ENCODE measurements at regions not wholly inside any gene's neighbourhood (a gene's known extent, or its start where the extent isn't known, plus 50 kb on each side); places are given as distances from the start of the nearest gene placed in this dataset.

- no peak overlapping the region for H3K4me3 ChIP-seq
- TF ChIP-seq, protein P1, sequence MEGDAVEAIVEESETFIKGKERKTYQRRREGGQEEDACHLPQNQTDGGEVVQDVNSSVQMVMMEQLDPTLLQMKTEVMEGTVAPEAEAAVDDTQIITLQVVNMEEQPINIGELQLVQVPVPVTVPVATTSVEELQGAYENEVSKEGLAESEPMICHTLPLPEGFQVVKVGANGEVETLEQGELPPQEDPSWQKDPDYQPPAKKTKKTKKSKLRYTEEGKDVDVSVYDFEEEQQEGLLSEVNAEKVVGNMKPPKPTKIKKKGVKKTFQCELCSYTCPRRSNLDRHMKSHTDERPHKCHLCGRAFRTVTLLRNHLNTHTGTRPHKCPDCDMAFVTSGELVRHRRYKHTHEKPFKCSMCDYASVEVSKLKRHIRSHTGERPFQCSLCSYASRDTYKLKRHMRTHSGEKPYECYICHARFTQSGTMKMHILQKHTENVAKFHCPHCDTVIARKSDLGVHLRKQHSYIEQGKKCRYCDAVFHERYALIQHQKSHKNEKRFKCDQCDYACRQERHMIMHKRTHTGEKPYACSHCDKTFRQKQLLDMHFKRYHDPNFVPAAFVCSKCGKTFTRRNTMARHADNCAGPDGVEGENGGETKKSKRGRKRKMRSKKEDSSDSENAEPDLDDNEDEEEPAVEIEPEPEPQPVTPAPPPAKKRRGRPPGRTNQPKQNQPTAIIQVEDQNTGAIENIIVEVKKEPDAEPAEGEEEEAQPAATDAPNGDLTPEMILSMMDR (IDR thresholded peaks at IDR 0.05) = no peak
- TF ChIP-seq POLR2A (IDR thresholded peaks at IDR 0.05) = no peak
- 67% methylated on average over 4 of the region's 7 CpGs for WGBS (ENCODE audit: insufficient coverage, low coverage, low lambda C conversion rate, missing lambda C conversion rate)
- no peak for DNase-seq
- no peaks in the 10 kb centered on the region for H3K27me3 ChIP-seq
- intact Hi-C loops (cut with DNase I) = no loop called here
- H3K9me3 ChIP-seq = no peaks in the 10 kb centered on the region
- ATAC-seq = peak; percentile 32 to 71 (median 56)
- H3K27ac ChIP-seq = no peak overlapping the region
- H3K4me1 ChIP-seq = peaks cover 0 to 7% (median 0%) of the 10 kb centered on the region in 4 donors
- no peaks in the 10 kb centered on the region for H3K36me3 ChIP-seq
These were observed 87.1 kb downstream of the CYP26A1 start for GRCh38 chr10:93160829-93161228.

GRCh38 chr10:93165367-93165766 lies 91.7 kb downstream of the CYP26A1 start:
- H3K27me3 ChIP-seq = no peaks in the 10 kb centered on the region
- peak overlapping the region in 1 of 3 donors; percentile 30 for H3K27ac ChIP-seq
- intact Hi-C loops (cut with DNase I) = no loop called here
- H3K4me1 ChIP-seq = peaks cover 0 to 16% (median 3%) of the 10 kb centered on the region in 4 donors
- H3K36me3 ChIP-seq = no peaks in the 10 kb centered on the region
- no peaks in the 10 kb centered on the region for H3K9me3 ChIP-seq
- no peak for ATAC-seq
- H3K4me3 ChIP-seq = no peak overlapping the region
- WGBS (ENCODE audit: insufficient coverage, low coverage, low lambda C conversion rate, missing lambda C conversion rate) = 90% methylated on average over 3 of the region's 4 CpGs
- TF ChIP-seq POLR2A (IDR thresholded peaks at IDR 0.05) = no peak
- TF ChIP-seq, protein P1 (IDR thresholded peaks at IDR 0.05) = no peak
- no peak for DNase-seq

DNA sequence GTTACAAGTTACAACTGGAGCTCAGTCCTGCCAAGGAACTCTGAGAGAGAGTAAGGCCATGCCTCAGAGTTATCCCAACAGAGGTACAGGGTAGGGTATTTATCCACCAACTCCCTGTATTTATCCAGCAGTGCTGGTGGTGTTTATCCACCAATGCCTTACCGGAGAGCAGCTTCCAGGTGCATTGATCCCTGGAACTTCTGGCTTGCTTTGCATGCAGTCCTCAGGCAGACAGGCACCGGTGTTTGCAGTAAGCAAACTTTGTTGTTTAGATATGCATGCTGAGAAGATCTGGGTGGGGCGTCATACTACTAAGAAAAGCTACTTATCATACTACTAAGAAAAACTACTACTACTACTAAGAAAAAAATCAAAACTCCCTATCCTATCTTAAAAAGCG lies 92.4 kb downstream of the CYP26A1 start:
- Histone ChIP-seq H3K36me3 (no peaks in the 10 kb centered on the region), H3K9me3 (no peaks in the 10 kb centered on the region), H3K4me3 (no peak overlapping the region), H3K27ac (peak overlapping the region in 1 of 3 donors; percentile 30), H3K27me3 (no peaks in the 10 kb centered on the region), H3K4me1 (peaks cover 0 to 16% (median 3%) of the 10 kb centered on the region in 4 donors)
- 20% methylated on average over 4 of the region's 4 CpGs for WGBS (ENCODE audit: insufficient coverage, low coverage, low lambda C conversion rate, missing lambda C conversion rate)
- TF ChIP-seq POLR2A (IDR thresholded peaks at IDR 0.05) = no peak
- TF ChIP-seq, protein P1 (IDR thresholded peaks at IDR 0.05) = no peak
- peak; percentile 97 to 100 (median 99) for ATAC-seq
- peak; percentile 50 to 75 (median 62) for DNase-seq
- intact Hi-C loops (cut with DNase I) = no loop called here

GRCh38 chr10:93171837-93172236 lies 98.1 kb downstream of the CYP26A1 start:
- ATAC-seq = no peak

More at GRCh38 chr10:93171837-93172236, 98.1 kb downstream of the CYP26A1 start:
- Histone ChIP-seq H3K27ac (no peak overlapping the region), H3K27me3 (no peaks in the 10 kb centered on the region), H3K4me3 (no peak overlapping the region), H3K36me3 (no peaks in the 10 kb centered on the region), H3K4me1 (peaks cover 0 to 24% (median 15%) of the 10 kb centered on the region in 4 donors), H3K9me3 (no peaks in the 10 kb centered on the region)
- TF ChIP-seq, protein P1 (IDR thresholded peaks at IDR 0.05) = no peak
- TF ChIP-seq POLR2A (IDR thresholded peaks at IDR 0.05) = no peak
- intact Hi-C loops (cut with DNase I) = loop anchor here in 1 of 2 donors (10.0 kb wide), 1 partner anchor 53 kb away; no protein-coding TSS in a partner anchor
- no peak for DNase-seq
